Spleen (tissue), 11 donors: ENCODE measurements at regions not wholly inside any gene's neighbourhood (a gene's known extent, or its start where the extent isn't known, plus 50 kb on each side); places are given as distances from the start of the nearest gene placed in this dataset.

Experiments used
- DNase-seq: peaks from one replicate; pipeline ENCODE4 v3.0.0-alpha.2; 2020
- H3K27ac ChIP-seq, 8 donors: fragments of 200-600 bp; sonication (generic) in 7 of 8; 1 replicate in 4 of 8; 2 replicates in 4 of 8; pipeline versions ENCODE4 v1.5.0 to v1.8.0; 2016 to 2021; ENCODE audit warnings: inconsistent platforms in 4 of 8, mild to moderate bottlenecking in 4 of 8, moderate library complexity in 1 of 8
- H3K27me3 ChIP-seq, 7 donors: fragments of 200-600 bp; sonication (generic) in 6 of 7; replicated peaks in 1 of 7; 1 replicate in 4 of 7; 2 replicates in 3 of 7; pipeline versions ENCODE4 v1.5.0 to v1.8.0; 2016 to 2021; ENCODE audit warnings: inconsistent platforms in 3 of 7, mild to moderate bottlenecking in 1 of 7
- H3K36me3 ChIP-seq, 6 donors: fragments of 200-600 bp; sonication (generic) in 5 of 6; 1 replicate in 4 of 6; 2 replicates in 2 of 6; pipeline versions ENCODE4 v1.5.0 to v1.8.0; 2016 to 2021; ENCODE audit warnings: inconsistent platforms in 2 of 6
- H3K4me1 ChIP-seq, 6 donors: fragments of 200-600 bp; sonication (generic) in 5 of 6; 1 replicate in 3 of 6; 2 replicates in 3 of 6; pipeline versions ENCODE4 v1.5.0 to v1.8.0; 2016 to 2021; ENCODE audit warnings: inconsistent platforms in 3 of 6
- H3K4me3 ChIP-seq, 8 donors: fragments of 200-600 bp; sonication (generic) in 7 of 8; 1 replicate in 4 of 8; 2 replicates in 4 of 8; pipeline versions ENCODE4 v1.5.0 to v1.8.0; 2016 to 2021; ENCODE audit warnings: inconsistent platforms in 4 of 8, mild to moderate bottlenecking in 4 of 8, moderate library complexity in 2 of 8
- H3K9me3 ChIP-seq, 8 donors: fragments of 200-600 bp; sonication (generic) in 7 of 8; 1 replicate in 4 of 8; 2 replicates in 4 of 8; pipeline versions ENCODE4 v1.5.0 to v1.8.0; 2016 to 2021; ENCODE audit warnings: inconsistent platforms in 4 of 8
- CTCF ChIP-seq, 11 experiments: fragments of 200-600 bp in 7 of 11; fragments of 450-650 bp in 4 of 11; sonication (generic) in 4 of 11; IDR thresholded peaks in 8 of 11; conservative IDR thresholded peaks in 3 of 11; 1 replicate in 7 of 11; 2 replicates in 4 of 11; pipeline versions ENCODE4 v1.4.0 to v1.8.0; 2016 to 2021; ENCODE audit warnings: antibody characterized with exemption in 11 of 11, inconsistent platforms in 4 of 11, mild to moderate bottlenecking in 1 of 11
- POLR2A ChIP-seq, 3 donors: fragments of 450-650 bp; IDR thresholded peaks; one replicate each; pipeline ENCODE4 v1.5.1; 2017; ENCODE audit warnings: antibody characterized with exemption in 3 of 3, mild to moderate bottlenecking in 1 of 3
- POLR2AphosphoS5 ChIP-seq, 3 donors: sonication (generic); formaldehyde crosslinking; IDR thresholded peaks; one replicate each; pipeline ENCODE4 v1.5.1; 2017; ENCODE audit warnings: antibody characterized with exemption in 3 of 3
- WGBS, 5 donors: extraction: QIAGEN DNeasy Blood & Tissue Kit in 3 of 5; methylation state at CpG; one replicate each; pipeline versions ENCODE4 v1.1.5 to v1.1.7; 2013 to 2018; 5-methylcytosine and 5-hydroxymethylcytosine counted together
- intact Hi-C: fragments of 100-400 bp; cut with DNase I; formaldehyde crosslinking; loops from one replicate; pipeline ENCODE4 v1.15.0; 2023; ENCODE audit warnings: low total_unique reads
- donor health status: healthy with polysubstance abuse.
- donor health status: DM: no; HTN: no; CAD: no; lungs with moderate emphysema.
- donor health status: DM: no; HTN: no; CAD: no.
- donor health status: Bipolar disorder and iron deficiency.
- donor health status: healthy.
- donor health status: DM: no; HTN: no; CAD: no.
- donor health status: DM: yes; HTN: yes; CAD: no.

- Histone ChIP-seq H3K4me1 (no peaks in the 10 kb centered on the region), H3K27me3 (no peaks in the 10 kb centered on the region), H3K9me3 (no peaks in the 10 kb centered on the region), H3K4me3 (no peak overlapping the region), H3K36me3 (no peaks in the 10 kb centered on the region), H3K27ac (no peak overlapping the region)
- intact Hi-C loops: loop anchor here (10.0 kb wide), 1 partner anchor 285 kb away; no protein-coding TSS in a partner anchor
- WGBS, 5 donors: 73 to 93% (median 86%) methylated on average over 1 of the region's 1 CpG
- DNase-seq: no peak
- TF ChIP-seq POLR2A (IDR thresholded peaks at IDR 0.05): no peak
- no peak for TF ChIP-seq CTCF (IDR thresholded peaks at IDR 0.05 in 8 of 11, conservative IDR thresholded peaks at IDR 0.05 in 3 of 11)
- no peak for TF ChIP-seq POLR2AphosphoS5 (IDR thresholded peaks at IDR 0.05)
Observed at GRCh38 chr9:13769641-13770040, 490.1 kb upstream of the MPDZ start.

GRCh38 chr9:13769006-13769405 is 489.5 kb upstream of the MPDZ start:
- no peaks in the 10 kb centered on the region for H3K4me1 ChIP-seq
- H3K27ac ChIP-seq: no peak overlapping the region
- H3K27me3 ChIP-seq: no peaks in the 10 kb centered on the region
- no peak overlapping the region for H3K4me3 ChIP-seq
- TF ChIP-seq CTCF (IDR thresholded peaks at IDR 0.05 in 8 of 11, conservative IDR thresholded peaks at IDR 0.05 in 3 of 11): no peak
- no peak for TF ChIP-seq POLR2AphosphoS5 (IDR thresholded peaks at IDR 0.05)
- no peak for TF ChIP-seq POLR2A (IDR thresholded peaks at IDR 0.05)
- no peaks in the 10 kb centered on the region for H3K9me3 ChIP-seq
- whole genome bisulfite sequencing, 5 donors: 83 to 94% (median 88%) methylated on average over 3 of the region's 3 CpGs
- intact Hi-C loops: no loop called here
- DNase-seq: no peak
- no peaks in the 10 kb centered on the region for H3K36me3 ChIP-seq

GRCh38 chr9:13762209-13762608 is 482.7 kb upstream of the MPDZ start:
- 73 to 95% (median 91%) methylated on average over 3 of the region's 3 CpGs for WGBS, 5 donors

GRCh38 chr9:13759551-13759950 is 480.1 kb upstream of the MPDZ start:
- TF ChIP-seq POLR2A (IDR thresholded peaks at IDR 0.05) (no peak), CTCF (IDR thresholded peaks at IDR 0.05 in 8 of 11, conservative IDR thresholded peaks at IDR 0.05 in 3 of 11) (no peak), POLR2AphosphoS5 (IDR thresholded peaks at IDR 0.05) (no peak)
- Histone ChIP-seq H3K4me1 (no peaks in the 10 kb centered on the region), H3K9me3 (no peaks in the 10 kb centered on the region), H3K4me3 (no peak overlapping the region), H3K36me3 (no peaks in the 10 kb centered on the region), H3K27me3 (no peaks in the 10 kb centered on the region), H3K27ac (no peak overlapping the region)
- intact Hi-C loops: no loop called here
- DNase-seq: no peak
- 80 to 93% (median 88%) methylated on average over 3 of the region's 3 CpGs for WGBS, 5 donors

More at GRCh38 chr9:13762209-13762608, 482.7 kb upstream of the MPDZ start:
- intact Hi-C loops: no loop called here
- Histone ChIP-seq H3K36me3 (no peaks in the 10 kb centered on the region), H3K9me3 (no peaks in the 10 kb centered on the region), H3K27ac (no peak overlapping the region), H3K4me1 (no peaks in the 10 kb centered on the region), H3K27me3 (no peaks in the 10 kb centered on the region), H3K4me3 (no peak overlapping the region)
- DNase-seq: no peak
- TF ChIP-seq POLR2AphosphoS5 (IDR thresholded peaks at IDR 0.05): no peak
- no peak for TF ChIP-seq CTCF (IDR thresholded peaks at IDR 0.05 in 8 of 11, conservative IDR thresholded peaks at IDR 0.05 in 3 of 11)
- TF ChIP-seq POLR2A (IDR thresholded peaks at IDR 0.05): no peak
